K562 (cell line): ENCODE measurements at regions not wholly inside any gene's neighbourhood (a gene's known extent, or its start where the extent isn't known, plus 50 kb on each side); places are given as distances from the start of the nearest gene placed in this dataset.
"Not testable (repeated sequence)": the region's sequence is repeated elsewhere in the genome, so short reads cannot be mapped to it uniquely, and the experiment has no call there.

ENCODE experiments used
- ATAC-seq: fragments of 200-7000 bp; cut with Tn5 transposase; 3 replicates; pipeline ENCODE4 v1.9.1; 2020; ENCODE audit warnings: moderate library complexity
- BruUV-seq: library from RNA; stranded (reverse); fragments of 400-500 nt; replicated peaks from 2 replicates; lab custom pipeline; 2021; lab: Mats Ljungman, UMichigan
- CTCF ChIA-PET: fragments of 300-600 bp; formaldehyde crosslinking; extraction: SDS; loops from one replicate; lab custom pipeline; 2021; ENCODE audit warnings: low intra/inter-chr PET ratio; lab: Yijun Ruan, JAX
- POLR2A ChIA-PET: fragments of 300-600, 350-650 bp; sonication (Branson Sonifier 250); formaldehyde crosslinking; extraction: SDS; loops from one replicate; lab custom pipeline; 2021; ENCODE audit warnings: antibody characterized with exemption, inconsistent platforms; lab: Yijun Ruan, JAX
- DNase-seq, 4 experiments: peaks; one replicate each; pipeline versions ENCODE4 v3.0.0 to v3.0.0-alpha.2; 2011 to 2018; ENCODE audit warnings: low spot score in 3 of 4, mixed read lengths in 3 of 4; ENCODE audit errors: extremely low read depth in 1 of 4
- FAIRE-seq: peaks from 2 replicates; lab custom pipeline; 2011; peaks lifted over from hg19 to GRCh38; lab: Jason Lieb, UNC
- H2AFZ ChIP-seq: 2 replicates; pipeline ENCODE4 v1.6.0; 2011; ENCODE audit warnings: low read depth, low read length, control low read depth, inconsistent platforms
- H3K27ac ChIP-seq: fragments of 200-600 bp; 3 replicates; pipeline ENCODE4 v1.8.0; 2011; ENCODE audit warnings: low read depth, mild to moderate bottlenecking, control low read depth, inconsistent platforms, low read length, moderate library complexity, mixed read lengths; ENCODE audit errors: extremely low read depth
- H3K27me3 ChIP-seq, 2 experiments: fragments of 300-600 bp in 1 of 2; 2 replicates in 1 of 2; 3 replicates in 1 of 2; pipeline versions ENCODE4 v1.6.0 to v1.8.0; 2011; ENCODE audit warnings: inconsistent platforms in 2 of 2, low read length in 2 of 2, mild to moderate bottlenecking in 1 of 2, mixed read lengths in 1 of 2, moderate library complexity in 1 of 2; ENCODE audit not compliant: control insufficient read depth in 2 of 2, insufficient read depth in 2 of 2
- H3K36me3 ChIP-seq: fragments of 300-600 bp; 3 replicates; pipeline ENCODE4 v1.8.0; 2011; ENCODE audit warnings: mild to moderate bottlenecking, low read length, inconsistent platforms; ENCODE audit not compliant: control insufficient read depth, insufficient read depth
- H3K4me1 ChIP-seq, 2 experiments: fragments of 200-600 bp in 1 of 2; replicated peaks in 1 of 2; 2 replicates in 1 of 2; 3 replicates in 1 of 2; pipeline versions ENCODE4 v1.5.1 to v1.8.0; 2011; ENCODE audit warnings: inconsistent platforms in 2 of 2, low read length in 2 of 2, mild to moderate bottlenecking in 1 of 2, mixed read lengths in 1 of 2, moderate library complexity in 1 of 2; ENCODE audit not compliant: control insufficient read depth in 2 of 2, insufficient read depth in 2 of 2
- H3K4me2 ChIP-seq: 2 replicates; pipeline ENCODE4 v1.6.1; 2011; ENCODE audit warnings: low read length, control low read depth, inconsistent platforms, mixed read lengths; ENCODE audit not compliant: insufficient read depth
- H3K4me3 ChIP-seq: fragments of 200-600 bp; sonication (generic), shearing (Covaris generic); 2 replicates; pipeline ENCODE4 v1.5.1; 2016; ENCODE audit warnings: control low read depth, inconsistent platforms
- H3K79me2 ChIP-seq: fragments of 200-600 bp; 3 replicates; pipeline ENCODE4 v1.8.0; 2011; ENCODE audit warnings: low read length, inconsistent platforms; ENCODE audit not compliant: control insufficient read depth, insufficient read depth
- H3K9ac ChIP-seq, 2 experiments: 2 replicates each; pipeline versions ENCODE4 v1.6.0 to v1.6.1; 2011; ENCODE audit warnings: low read depth in 2 of 2, low read length in 2 of 2, control low read depth in 1 of 2, inconsistent platforms in 1 of 2, mild to moderate bottlenecking in 1 of 2, mixed read lengths in 1 of 2; ENCODE audit not compliant: insufficient read depth in 1 of 2
- H3K9me1 ChIP-seq: one replicate; pipeline ENCODE4 v1.6.0; 2011; ENCODE audit warnings: inconsistent platforms, mild to moderate bottlenecking, low read length, moderate library complexity; ENCODE audit not compliant: control insufficient read depth, insufficient read depth
- H3K9me3 ChIP-seq: replicated peaks from 2 replicates; pipeline ENCODE4 v1.5.1; 2011; ENCODE audit warnings: low read depth, low read length, inconsistent platforms; ENCODE audit not compliant: control insufficient read depth, insufficient read depth
- H4K20me1 ChIP-seq: replicated peaks from 2 replicates; pipeline ENCODE4 v1.6.1; 2011; ENCODE audit warnings: low read length, inconsistent platforms, mixed read lengths; ENCODE audit not compliant: control insufficient read depth, insufficient read depth
- CHCHD3 ChIP-seq: fragments of 250-450 bp; sonication (Bioruptor Pico); IDR thresholded peaks from 2 replicates; pipeline ENCODE4 v2.1.2; 2022; ENCODE audit warnings: mild to moderate bottlenecking
- EGR1 ChIP-seq: fragments of 450-650 bp; conservative IDR thresholded peaks from 2 replicates; pipeline ENCODE4 v1.6.1; 2017; ENCODE audit warnings: mild to moderate bottlenecking
- HLTF ChIP-seq: fragments of 450-650 bp; IDR thresholded peaks from 2 replicates; pipeline ENCODE4 v1.6.1; 2016
- HSF4 ChIP-seq: fragments of 250-450 bp; sonication (Bioruptor Pico); IDR thresholded peaks from 2 replicates; pipeline ENCODE4 v2.1.2; 2022; ENCODE audit warnings: mild to moderate bottlenecking, moderate library complexity, borderline replicate concordance
- NUFIP1 ChIP-seq: fragments of 450-650 bp; IDR thresholded peaks from 2 replicates; pipeline ENCODE4 v1.6.1; 2018; ENCODE audit not compliant: partially characterized antibody
- SMAD2 ChIP-seq: fragments of 150-350 bp; IDR thresholded peaks from 2 replicates; pipeline ENCODE4 v1.6.1; 2014; ENCODE audit warnings: low read depth, mild to moderate bottlenecking, low read length
- SNRNP70 ChIP-seq: fragments of 200-400 bp; formaldehyde crosslinking; optimal IDR thresholded peaks from 2 replicates; pipeline ENCODE3; 2017; ENCODE audit warnings: low read depth, low read length
- THAP12 ChIP-seq: fragments of 250-450 bp; sonication (Bioruptor Pico); IDR thresholded peaks from 2 replicates; pipeline ENCODE4 v1.9.0; 2021; ENCODE audit warnings: mild to moderate bottlenecking, inconsistent platforms
- ZBTB7A ChIP-seq: IDR thresholded peaks from 2 replicates; pipeline ENCODE4 v1.6.1; 2011; ENCODE audit warnings: low read depth, mild to moderate bottlenecking, low read length, moderate library complexity, borderline replicate concordance; ENCODE audit not compliant: control insufficient read depth
- ZNF354B ChIP-seq: fragments of 250-450 bp; sonication (Bioruptor Pico); IDR thresholded peaks from 2 replicates; pipeline ENCODE4 v1.4.0; 2020
- ZNF384 ChIP-seq: IDR thresholded peaks from 2 replicates; pipeline ENCODE4 v1.6.1; 2012; ENCODE audit warnings: low read depth, low read length, improper control_type of control experiment
- ZNF695 ChIP-seq: fragments of 450-650 bp; formaldehyde crosslinking; IDR thresholded peaks from 2 replicates; pipeline ENCODE4 v1.4.0; 2020; ENCODE audit warnings: mild to moderate bottlenecking, moderate library complexity
- WGBS: fragments of 100-300 bp; shearing (Covaris generic); methylation state at CpG from one replicate; pipeline ENCODE4 v1.1.6; 2016; ENCODE audit warnings: low coverage, mixed read lengths; ENCODE audit not compliant: insufficient coverage; ENCODE audit errors: missing lambda C conversion rate; 5-methylcytosine and 5-hydroxymethylcytosine counted together
- in situ Hi-C: fragments of 300-500 bp; cut with MboI; formaldehyde crosslinking; loops from 4 replicates; pipeline ENCODE4 v1.15.0; 2018; ENCODE audit warnings: inconsistent platforms, mixed read lengths
- intact Hi-C: fragments of 100-400 bp; cut with micrococcal nuclease; formaldehyde crosslinking; loops from 2 replicates; pipeline ENCODE4 v1.14.2; 2022

- TF ChIP-seq ZNF384: no peak
Observed at GRCh38 chr18:14965553-14965952, 217.6 kb downstream of the ANKRD30B start (continued).

- H3K4me3 ChIP-seq, DNase-seq, H3K9me1 ChIP-seq, CTCF ChIA-PET, H4K20me1 ChIP-seq, H3K9me3 ChIP-seq, BruUV-seq, intact Hi-C loops, H3K4me1 ChIP-seq, H2AFZ ChIP-seq, H3K36me3 ChIP-seq, H3K9ac ChIP-seq, POLR2A ChIA-PET, in situ Hi-C loops, H3K27ac ChIP-seq, ATAC-seq, H3K27me3 ChIP-seq, FAIRE-seq, H3K79me2 ChIP-seq, H3K4me2 ChIP-seq: not testable (repeated sequence)
- WGBS: 0% methylated on average over 3 of the region's 3 CpGs
Observed at GRCh38 chr18:14967246-14967645, 219.3 kb downstream of the ANKRD30B start.

DNA sequence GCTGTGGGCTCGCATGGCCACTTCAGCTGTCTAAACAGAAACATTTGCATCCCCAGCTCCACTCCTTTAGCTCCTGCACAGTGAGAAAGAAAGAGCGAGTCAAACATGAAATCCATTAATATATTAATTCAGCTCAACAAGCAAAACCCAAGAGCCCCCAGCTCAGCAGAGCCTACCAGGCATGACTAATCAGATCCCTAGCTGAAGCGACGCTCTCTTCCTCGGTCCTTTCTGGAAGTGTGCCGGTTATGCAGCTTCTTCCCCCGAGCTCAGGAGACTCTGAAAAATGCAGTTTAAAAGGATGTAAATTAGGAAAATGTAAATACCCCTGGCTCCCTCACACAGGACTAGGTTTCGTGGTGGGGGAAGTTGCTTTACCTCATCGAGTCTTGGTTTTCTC is 221.5 kb downstream of the ANKRD30B start:
- FAIRE-seq: no peak
- no peaks in the 10 kb centered on the region for H3K9me1 ChIP-seq
- no peak overlapping the region for H3K4me2 ChIP-seq
- TF ChIP-seq HSF4 (CRISPR knock-in tag): no peak
- TF ChIP-seq ZNF695 (CRISPR knock-in tag): no peak
- TF ChIP-seq EGR1: no peak
- TF ChIP-seq CHCHD3 (CRISPR knock-in tag): no peak
- no peak for TF ChIP-seq ZBTB7A
- TF ChIP-seq ZNF354B (CRISPR knock-in tag): no peak
- TF ChIP-seq NUFIP1: no peak
- no peak for TF ChIP-seq SNRNP70
- no peak for TF ChIP-seq SMAD2
- TF ChIP-seq THAP12: no peak
- no peak for TF ChIP-seq HLTF
- TF ChIP-seq, all 486 proteins: peak for 0
- ATAC-seq (no peak), DNase-seq (no peak)
- Histone ChIP-seq H3K9me3 (no peaks in the 10 kb centered on the region), H3K36me3 (no peaks in the 10 kb centered on the region), H3K27ac (no peak overlapping the region), H3K9ac (no peak overlapping the region), H3K79me2 (no peaks in the 10 kb centered on the region), H3K4me3 (no peak overlapping the region), H4K20me1 (no peaks in the 10 kb centered on the region), H3K27me3 (no peaks in the 10 kb centered on the region), H3K4me1 (no peaks in the 10 kb centered on the region), H2AFZ (no peak overlapping the region)
- in situ Hi-C loops (no loop called here), intact Hi-C loops (no loop called here)
- ChIA-PET POLR2A (interaction anchor here (1.2 kb wide), 1 partner anchor 21 kb away, joined by 3 read pairs; no protein-coding TSS in a partner anchor), CTCF (no interaction called here)
- WGBS: 0% methylated on average over 7 of the region's 9 CpGs
- BruUV-seq: no TSS peak
